ENCODE measurements at regions not wholly inside any gene's neighbourhood (a gene's known extent, or its start where the extent isn't known, plus 50 kb on each side); places are given as distances from the start of the nearest gene placed in this dataset.

- no peak for TF ChIP-seq HNF4G (IDR thresholded peaks at IDR 0.05)
- TF ChIP-seq GABPA (IDR thresholded peaks at IDR 0.05 in 1 of 2, conservative IDR thresholded peaks at IDR 0.05 in 1 of 2) = no peak
- no peak for TF ChIP-seq CTCF (IDR thresholded peaks at IDR 0.05; ENCODE audit: low read depth, low read length, missing input control)
- TF ChIP-seq MAX (IDR thresholded peaks at IDR 0.05) = no peak
- no peak for TF ChIP-seq JUND (IDR thresholded peaks at IDR 0.05)
- no peak for TF ChIP-seq TAF1 (conservative IDR thresholded peaks at IDR 0.05)
- no peak for TF ChIP-seq RAD21 (IDR thresholded peaks at IDR 0.05)
- no peak for TF ChIP-seq YY1 (IDR thresholded peaks at IDR 0.05)
- no peak for TF ChIP-seq FOXA1 (IDR thresholded peaks at IDR 0.05)
- TF ChIP-seq NR2F2 (IDR thresholded peaks at IDR 0.05) = no peak
- no peak for TF ChIP-seq RXRA (IDR thresholded peaks at IDR 0.05)
- no peak overlapping the region for H3K27ac ChIP-seq (ENCODE audit: low read depth in 1 of 2, low read length in 2 of 2)
Measured at GRCh38 chr6:121579478-121579877, 144.0 kb downstream of the GJA1 start.

GRCh38 chr6:121581327-121581726 is 145.9 kb downstream of the GJA1 start:
- DNase-seq (ENCODE audit: low spot score) = no peak
- no peaks in the 10 kb centered on the region for H3K36me3 ChIP-seq (ENCODE audit: control insufficient read depth in 4 of 4, insufficient read depth in 3 of 4, low read depth in 1 of 4, low read length in 3 of 4)
- TF ChIP-seq RXRA (IDR thresholded peaks at IDR 0.05) (peak in 1 of 2 donors; percentile 10), ZBTB33 (IDR thresholded peaks at IDR 0.05) (no peak), REST (IDR thresholded peaks at IDR 0.05) (no peak), HNF4G (IDR thresholded peaks at IDR 0.05) (no peak)
- no peak overlapping the region for H3K4me3 ChIP-seq (ENCODE audit: low read depth in 1 of 3, low read length in 3 of 3)
- 54% methylated on average over 2 of the region's 2 CpGs for WGBS
- no peaks in the 10 kb centered on the region for H3K27me3 ChIP-seq (ENCODE audit: control insufficient read depth in 4 of 4, insufficient read depth in 4 of 4, low read length in 3 of 4)
- H3K9me3 ChIP-seq (ENCODE audit: control insufficient read depth in 4 of 4, low read length in 3 of 4) = no peaks in the 10 kb centered on the region
- no peaks in the 10 kb centered on the region for H3K4me1 ChIP-seq (ENCODE audit: control insufficient read depth in 4 of 4, insufficient read depth in 4 of 4, low read length in 3 of 4)
- no peak overlapping the region for H3K27ac ChIP-seq (ENCODE audit: low read depth in 1 of 2, low read length in 2 of 2)
- no peak overlapping the region for H3K9ac ChIP-seq (ENCODE audit: low read depth in 1 of 2, low read length in 2 of 2)

More at GRCh38 chr6:121579478-121579877, 144.0 kb downstream of the GJA1 start:
- Histone ChIP-seq H3K4me3 (ENCODE audit: low read depth in 1 of 3, low read length in 3 of 3) (no peak overlapping the region), H3K36me3 (ENCODE audit: control insufficient read depth in 4 of 4, insufficient read depth in 3 of 4, low read depth in 1 of 4, low read length in 3 of 4) (no peaks in the 10 kb centered on the region), H3K27me3 (ENCODE audit: control insufficient read depth in 4 of 4, insufficient read depth in 4 of 4, low read length in 3 of 4) (no peaks in the 10 kb centered on the region), H3K9ac (ENCODE audit: low read depth in 1 of 2, low read length in 2 of 2) (no peak overlapping the region), H3K9me3 (ENCODE audit: control insufficient read depth in 4 of 4, low read length in 3 of 4) (no peaks in the 10 kb centered on the region), H3K4me1 (ENCODE audit: control insufficient read depth in 4 of 4, insufficient read depth in 4 of 4, low read length in 3 of 4) (no peaks in the 10 kb centered on the region)
- DNase-seq (ENCODE audit: low spot score) = no peak
- WGBS = 73% methylated on average over 1 of the region's 1 CpG

All from liver (tissue), 8 donors.